GM23338 (cell line): ENCODE measurements at regions not wholly inside any gene's neighbourhood (a gene's known extent, or its start where the extent isn't known, plus 50 kb on each side); places are given as distances from the start of the nearest gene placed in this dataset.

Experiments
- ATAC-seq: fragments of 200-7000 bp; cut with Tn5 transposase; 3 replicates; pipeline ENCODE4 v1.9.1; 2020
- DNase-seq: peaks from one replicate; pipeline ENCODE4 v3.0.0-alpha.2; 2015; ENCODE audit warnings: low spot score
- H2AFZ ChIP-seq: fragments of 200-600 bp; sonication (generic); 2 replicates; pipeline ENCODE4 v1.8.0; 2016; ENCODE audit warnings: antibody characterized with exemption, mild to moderate bottlenecking, moderate library complexity
- H3F3A ChIP-seq: fragments of 200-600 bp; sonication (generic); replicated peaks from 2 replicates; pipeline ENCODE4 v1.8.0; 2017; ENCODE audit warnings: antibody characterized with exemption, mixed run types, low read depth
- H3K27ac ChIP-seq: fragments of 200-600 bp; sonication (generic); 2 replicates; pipeline ENCODE4 v1.6.1; 2016; ENCODE audit warnings: low read depth
- H3K27me3 ChIP-seq: fragments of 200-600 bp; sonication (generic); 2 replicates; pipeline ENCODE4 v1.8.0; 2016; ENCODE audit warnings: mild to moderate bottlenecking, mixed run types, moderate library complexity; ENCODE audit not compliant: insufficient read depth
- H3K36me3 ChIP-seq: fragments of 200-600 bp; sonication (generic); 2 replicates; pipeline ENCODE4 v1.8.0; 2016; ENCODE audit warnings: mild to moderate bottlenecking; ENCODE audit not compliant: insufficient read depth
- H3K4me1 ChIP-seq: fragments of 200-600 bp; sonication (generic); 2 replicates; pipeline ENCODE4 v1.8.0; 2016; ENCODE audit warnings: mild to moderate bottlenecking, moderate library complexity; ENCODE audit not compliant: insufficient read depth
- H3K4me2 ChIP-seq: fragments of 200-600 bp; sonication (generic); 2 replicates; pipeline ENCODE4 v1.7.1; 2017; ENCODE audit warnings: mixed run types
- H3K4me3 ChIP-seq: fragments of 200-600 bp; sonication (generic); 2 replicates; pipeline ENCODE4 v1.6.1; 2016; ENCODE audit warnings: mixed run types
- H3K79me2 ChIP-seq: fragments of 200-600 bp; sonication (generic); replicated peaks from 2 replicates; pipeline ENCODE4 v1.8.0; 2017; ENCODE audit warnings: mild to moderate bottlenecking; ENCODE audit not compliant: insufficient read depth
- H3K9me2 ChIP-seq: fragments of 200-600 bp; sonication (generic); 2 replicates; pipeline ENCODE4 v1.8.0; 2017; ENCODE audit not compliant: insufficient read depth
- H4K20me1 ChIP-seq: fragments of 200-600 bp; sonication (generic); replicated peaks from 2 replicates; pipeline ENCODE4 v1.8.0; 2017; ENCODE audit warnings: mild to moderate bottlenecking; ENCODE audit not compliant: insufficient read depth
- H3K27ac Mint-ChIP-seq: 2 replicates; pipeline ENCODE4 v1.8.0; 2020; ENCODE audit warnings: inconsistent platforms, mild to moderate bottlenecking, moderate library complexity, mixed read lengths
- H3K27me3 Mint-ChIP-seq: 3 replicates; pipeline ENCODE4 v1.8.0; 2022; ENCODE audit warnings: low read depth, mild to moderate bottlenecking, moderate library complexity, mixed read lengths, inconsistent platforms; ENCODE audit not compliant: insufficient read depth, poor library complexity
- H3K36me3 Mint-ChIP-seq: 3 replicates; pipeline ENCODE4 v1.8.0; 2021; ENCODE audit warnings: low read depth, mild to moderate bottlenecking, inconsistent platforms, moderate library complexity, mixed read lengths
- H3K4me1 Mint-ChIP-seq: 3 replicates; pipeline ENCODE4 v1.8.0; 2020; ENCODE audit warnings: mild to moderate bottlenecking, inconsistent platforms, mixed read lengths
- H3K4me3 Mint-ChIP-seq: 3 replicates; pipeline ENCODE4 v1.8.0; 2021; ENCODE audit warnings: moderate library complexity, mild to moderate bottlenecking, inconsistent platforms, mixed read lengths
- H3K9me3 Mint-ChIP-seq: 3 replicates; pipeline ENCODE4 v1.8.0; 2020; ENCODE audit warnings: moderate library complexity, mild to moderate bottlenecking, inconsistent platforms, mixed read lengths
- EZH2 ChIP-seq: fragments of 200-600 bp; sonication (generic); IDR thresholded peaks from one replicate; pipeline ENCODE4 v1.8.0; 2017; ENCODE audit warnings: antibody characterized with exemption, mild to moderate bottlenecking, low read depth; ENCODE audit not compliant: unreplicated experiment
- JUNB ChIP-seq: IDR thresholded peaks from one replicate; pipeline ENCODE4 v1.6.1; 2016; ENCODE audit warnings: antibody characterized with exemption; ENCODE audit not compliant: unreplicated experiment
- ZNF114 ChIP-seq: fragments of 250-450 bp; sonication (Bioruptor Pico); IDR thresholded peaks from 2 replicates; pipeline ENCODE4 v1.5.0; 2020; ENCODE audit warnings: mild to moderate bottlenecking, moderate library complexity
- TF ChIP-seq, protein P1 (sequence below): fragments of 250-450 bp; sonication (Bioruptor Pico); IDR thresholded peaks from 2 replicates; pipeline ENCODE4 v1.5.0; 2020; ENCODE audit warnings: mild to moderate bottlenecking, moderate library complexity
- TF ChIP-seq, protein P2 (sequence below): IDR thresholded peaks from 2 replicates; pipeline ENCODE4 v1.6.1; 2016; ENCODE audit warnings: antibody characterized with exemption

- H3K79me2 ChIP-seq: no peaks in the 10 kb centered on the region
- no peaks in the 10 kb centered on the region for H3K36me3 Mint-ChIP-seq
- no peak overlapping the region; the same call in 2 of the 3 replicates for H3K4me3 Mint-ChIP-seq
- H3K9me2 ChIP-seq: peaks cover 7% of the 10 kb centered on the region
- H3F3A ChIP-seq: no peaks in the 10 kb centered on the region
- no peak overlapping the region for H3K27ac ChIP-seq
- DNase-seq (no peak), ATAC-seq (no peak)
- H3K9me3 Mint-ChIP-seq: peaks cover 5% of the 10 kb centered on the region; the same call in 2 of the 3 replicates
- 0 out of 2 replicates have a peak overlapping the region, but pooled peaks have one; percentile 36 for H3K27ac Mint-ChIP-seq
- no peak for TF ChIP-seq JUNB
- no peaks in the 10 kb centered on the region for H3K27me3 ChIP-seq
- H4K20me1 ChIP-seq: no peaks in the 10 kb centered on the region
- H2AFZ ChIP-seq: peak overlapping the region; percentile 92
- H3K27me3 Mint-ChIP-seq: no peaks in the 10 kb centered on the region
- no peaks in the 10 kb centered on the region for H3K36me3 ChIP-seq
- H3K4me2 ChIP-seq: peak overlapping the region; percentile 21; the same call in 1 of the 2 replicates
- peaks cover 21% of the 10 kb centered on the region for H3K4me1 Mint-ChIP-seq
- H3K4me3 ChIP-seq: no peak overlapping the region
- peaks cover 16% of the 10 kb centered on the region for H3K4me1 ChIP-seq
Measured at GRCh38 chr3:150097588-150097890, 126.8 kb upstream of the PFN2 start.

GRCh38 chr3:150096700-150097587 is 126.2 kb upstream of the PFN2 start:
- ATAC-seq: peak; percentile 85
- Histone ChIP-seq H3F3A (no peaks in the 10 kb centered on the region), H3K4me3 (no peak overlapping the region), H3K4me1 (peaks cover 16% of the 10 kb centered on the region), H2AFZ (peak overlapping the region; percentile 92), H3K9me2 (peaks cover 7% of the 10 kb centered on the region), H4K20me1 (no peaks in the 10 kb centered on the region), H3K27ac (no peak overlapping the region), H3K27me3 (no peaks in the 10 kb centered on the region), H3K4me2 (peak overlapping the region; percentile 55; the same call in 1 of the 2 replicates), H3K79me2 (no peaks in the 10 kb centered on the region), H3K36me3 (no peaks in the 10 kb centered on the region)
- Mint-ChIP-seq H3K9me3 (peaks cover 4% of the 10 kb centered on the region; the same call in 2 of the 3 replicates), H3K27ac (0 out of 2 replicates have a peak overlapping the region, but pooled peaks have one; percentile 36), H3K27me3 (no peaks in the 10 kb centered on the region), H3K4me1 (peaks cover 21% of the 10 kb centered on the region), H3K4me3 (peak overlapping the region; percentile 3; the same call in 1 of the 3 replicates), H3K36me3 (no peaks in the 10 kb centered on the region)
- DNase-seq: no peak
- TF ChIP-seq, protein P1, sequence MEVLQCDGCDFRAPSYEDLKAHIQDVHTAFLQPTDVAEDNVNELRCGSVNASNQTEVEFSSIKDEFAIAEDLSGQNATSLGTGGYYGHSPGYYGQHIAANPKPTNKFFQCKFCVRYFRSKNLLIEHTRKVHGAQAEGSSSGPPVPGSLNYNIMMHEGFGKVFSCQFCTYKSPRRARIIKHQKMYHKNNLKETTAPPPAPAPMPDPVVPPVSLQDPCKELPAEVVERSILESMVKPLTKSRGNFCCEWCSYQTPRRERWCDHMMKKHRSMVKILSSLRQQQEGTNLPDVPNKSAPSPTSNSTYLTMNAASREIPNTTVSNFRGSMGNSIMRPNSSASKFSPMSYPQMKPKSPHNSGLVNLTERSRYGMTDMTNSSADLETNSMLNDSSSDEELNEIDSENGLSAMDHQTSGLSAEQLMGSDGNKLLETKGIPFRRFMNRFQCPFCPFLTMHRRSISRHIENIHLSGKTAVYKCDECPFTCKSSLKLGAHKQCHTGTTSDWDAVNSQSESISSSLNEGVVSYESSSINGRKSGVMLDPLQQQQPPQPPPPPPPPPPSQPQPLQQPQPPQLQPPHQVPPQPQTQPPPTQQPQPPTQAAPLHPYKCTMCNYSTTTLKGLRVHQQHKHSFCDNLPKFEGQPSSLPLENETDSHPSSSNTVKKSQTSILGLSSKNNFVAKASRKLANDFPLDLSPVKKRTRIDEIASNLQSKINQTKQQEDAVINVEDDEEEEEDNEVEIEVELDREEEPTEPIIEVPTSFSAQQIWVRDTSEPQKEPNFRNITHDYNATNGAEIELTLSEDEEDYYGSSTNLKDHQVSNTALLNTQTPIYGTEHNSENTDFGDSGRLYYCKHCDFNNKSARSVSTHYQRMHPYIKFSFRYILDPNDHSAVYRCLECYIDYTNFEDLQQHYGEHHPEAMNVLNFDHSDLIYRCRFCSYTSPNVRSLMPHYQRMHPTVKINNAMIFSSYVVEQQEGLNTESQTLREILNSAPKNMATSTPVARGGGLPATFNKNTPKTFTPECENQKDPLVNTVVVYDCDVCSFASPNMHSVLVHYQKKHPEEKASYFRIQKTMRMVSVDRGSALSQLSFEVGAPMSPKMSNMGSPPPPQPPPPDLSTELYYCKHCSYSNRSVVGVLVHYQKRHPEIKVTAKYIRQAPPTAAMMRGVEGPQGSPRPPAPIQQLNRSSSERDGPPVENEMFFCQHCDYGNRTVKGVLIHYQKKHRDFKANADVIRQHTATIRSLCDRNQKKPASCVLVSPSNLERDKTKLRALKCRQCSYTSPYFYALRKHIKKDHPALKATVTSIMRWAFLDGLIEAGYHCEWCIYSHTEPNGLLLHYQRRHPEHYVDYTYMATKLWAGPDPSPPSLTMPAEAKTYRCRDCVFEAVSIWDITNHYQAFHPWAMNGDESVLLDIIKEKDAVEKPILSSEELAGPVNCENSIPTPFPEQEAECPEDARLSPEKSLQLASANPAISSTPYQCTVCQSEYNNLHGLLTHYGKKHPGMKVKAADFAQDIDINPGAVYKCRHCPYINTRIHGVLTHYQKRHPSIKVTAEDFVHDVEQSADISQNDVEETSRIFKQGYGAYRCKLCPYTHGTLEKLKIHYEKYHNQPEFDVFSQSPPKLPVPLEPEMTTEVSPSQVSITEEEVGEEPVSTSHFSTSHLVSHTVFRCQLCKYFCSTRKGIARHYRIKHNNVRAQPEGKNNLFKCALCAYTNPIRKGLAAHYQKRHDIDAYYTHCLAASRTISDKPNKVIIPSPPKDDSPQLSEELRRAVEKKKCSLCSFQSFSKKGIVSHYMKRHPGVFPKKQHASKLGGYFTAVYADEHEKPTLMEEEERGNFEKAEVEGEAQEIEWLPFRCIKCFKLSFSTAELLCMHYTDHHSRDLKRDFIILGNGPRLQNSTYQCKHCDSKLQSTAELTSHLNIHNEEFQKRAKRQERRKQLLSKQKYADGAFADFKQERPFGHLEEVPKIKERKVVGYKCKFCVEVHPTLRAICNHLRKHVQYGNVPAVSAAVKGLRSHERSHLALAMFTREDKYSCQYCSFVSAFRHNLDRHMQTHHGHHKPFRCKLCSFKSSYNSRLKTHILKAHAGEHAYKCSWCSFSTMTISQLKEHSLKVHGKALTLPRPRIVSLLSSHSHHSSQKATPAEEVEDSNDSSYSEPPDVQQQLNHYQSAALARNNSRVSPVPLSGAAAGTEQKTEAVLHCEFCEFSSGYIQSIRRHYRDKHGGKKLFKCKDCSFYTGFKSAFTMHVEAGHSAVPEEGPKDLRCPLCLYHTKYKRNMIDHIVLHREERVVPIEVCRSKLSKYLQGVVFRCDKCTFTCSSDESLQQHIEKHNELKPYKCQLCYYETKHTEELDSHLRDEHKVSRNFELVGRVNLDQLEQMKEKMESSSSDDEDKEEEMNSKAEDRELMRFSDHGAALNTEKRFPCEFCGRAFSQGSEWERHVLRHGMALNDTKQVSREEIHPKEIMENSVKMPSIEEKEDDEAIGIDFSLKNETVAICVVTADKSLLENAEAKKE (CRISPR knock-in tag): peak; percentile 16; the same call in 1 of the 2 replicates
- no peak for TF ChIP-seq ZNF114 (CRISPR knock-in tag)
- no peak for TF ChIP-seq EZH2
- TF ChIP-seq, protein P2, sequence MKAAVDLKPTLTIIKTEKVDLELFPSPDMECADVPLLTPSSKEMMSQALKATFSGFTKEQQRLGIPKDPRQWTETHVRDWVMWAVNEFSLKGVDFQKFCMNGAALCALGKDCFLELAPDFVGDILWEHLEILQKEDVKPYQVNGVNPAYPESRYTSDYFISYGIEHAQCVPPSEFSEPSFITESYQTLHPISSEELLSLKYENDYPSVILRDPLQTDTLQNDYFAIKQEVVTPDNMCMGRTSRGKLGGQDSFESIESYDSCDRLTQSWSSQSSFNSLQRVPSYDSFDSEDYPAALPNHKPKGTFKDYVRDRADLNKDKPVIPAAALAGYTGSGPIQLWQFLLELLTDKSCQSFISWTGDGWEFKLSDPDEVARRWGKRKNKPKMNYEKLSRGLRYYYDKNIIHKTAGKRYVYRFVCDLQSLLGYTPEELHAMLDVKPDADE: no peak
